ENCODE measurements at regions not wholly inside any gene's neighbourhood (a gene's known extent, or its start where the extent isn't known, plus 50 kb on each side); places are given as distances from the start of the nearest gene placed in this dataset.
A peak's percentile ranks its signal among the peaks of the same experiment; 100 is the strongest.
"Not testable (repeated sequence)": the region's sequence is repeated elsewhere in the genome, so short reads cannot be mapped to it uniquely, and the experiment has no call there.

DNA sequence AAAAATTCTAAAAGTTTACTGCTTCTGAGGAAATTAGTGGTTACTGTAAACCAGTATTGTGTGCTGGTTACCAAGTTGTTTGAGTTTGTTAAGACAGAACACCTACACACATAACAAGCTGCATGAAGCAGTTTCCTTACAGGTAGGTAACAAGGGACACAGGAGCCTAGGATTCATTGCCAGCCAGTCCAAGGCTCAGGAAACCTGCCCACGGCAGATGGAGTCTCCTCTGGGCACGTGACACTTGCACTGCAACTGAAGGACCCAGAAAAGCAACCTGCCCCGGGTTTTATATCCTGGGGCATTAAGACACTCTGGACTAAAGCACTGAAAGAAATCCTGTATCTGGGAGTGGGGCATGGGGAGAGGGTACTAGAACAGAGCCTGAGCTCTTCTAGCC lies 639.3 kb downstream of the ADCYAP1 start:
- no peaks in the 10 kb centered on the region for H3K9me3 ChIP-seq
- H3K4me3 ChIP-seq: no peak overlapping the region
- WGBS, 5 donors: 60 to 81% (median 63%) methylated on average over 3 of the region's 3 CpGs
- TF ChIP-seq CTCF (IDR thresholded peaks at IDR 0.05) (no peak), POLR2AphosphoS5 (IDR thresholded peaks at IDR 0.05) (no peak), POLR2A (IDR thresholded peaks at IDR 0.05) (no peak), EP300 (IDR thresholded peaks at IDR 0.05) (no peak)
- H3K4me1 ChIP-seq: no peaks in the 10 kb centered on the region
- no peak for DNase-seq
- intact Hi-C loops (cut with DNase I; ENCODE audit: low total_unique reads): no loop called here
- no peaks in the 10 kb centered on the region for H3K27me3 ChIP-seq
- no peaks in the 10 kb centered on the region for H3K36me3 ChIP-seq
- H3K27ac ChIP-seq: no peak overlapping the region

GRCh38 chr18:1557711-1558110 lies 653.0 kb downstream of the ADCYAP1 start:
- DNase-seq; H3K27me3 ChIP-seq; H3K36me3 ChIP-seq; H3K4me3 ChIP-seq; intact Hi-C loops (cut with DNase I; ENCODE audit: low total_unique reads); H3K4me1 ChIP-seq; H3K27ac ChIP-seq: not testable (repeated sequence)
- 60 to 88% (median 81%) methylated on average over 1 of the region's 1 CpG for WGBS, 5 donors
- peaks cover 0 to 11% (median 3%) of the 10 kb centered on the region in 4 donors for H3K9me3 ChIP-seq

DNA sequence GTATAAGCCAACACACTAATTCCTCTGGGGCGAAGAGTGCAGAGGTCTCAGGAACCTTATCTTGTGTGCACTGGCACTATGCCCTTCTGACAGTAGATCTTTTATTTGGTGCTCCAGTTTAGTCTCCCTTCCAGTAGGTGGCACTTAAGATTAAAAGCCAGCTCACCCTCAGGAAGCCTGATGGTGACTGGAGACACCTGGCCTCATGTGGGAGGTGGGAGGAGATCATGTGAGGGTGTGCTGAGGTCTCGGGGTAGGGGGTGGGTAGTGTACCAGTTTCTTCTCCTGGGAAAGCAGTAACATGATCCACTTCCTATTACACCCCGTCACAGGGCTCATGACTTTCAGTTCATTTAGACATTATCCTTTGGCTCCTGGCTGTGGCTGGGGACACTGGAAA lies 654.9 kb downstream of the ADCYAP1 start:
- intact Hi-C loops (cut with DNase I; ENCODE audit: low total_unique reads): no loop called here
- Histone ChIP-seq H3K36me3 (no peaks in the 10 kb centered on the region), H3K4me3 (no peak overlapping the region), H3K27me3 (no peaks in the 10 kb centered on the region), H3K9me3 (peaks cover 0 to 11% (median 3%) of the 10 kb centered on the region in 4 donors), H3K27ac (no peak overlapping the region), H3K4me1 (no peaks in the 10 kb centered on the region)
- TF ChIP-seq EP300 (IDR thresholded peaks at IDR 0.05): no peak
- no peak for TF ChIP-seq POLR2A (IDR thresholded peaks at IDR 0.05)
- no peak for TF ChIP-seq CTCF (IDR thresholded peaks at IDR 0.05)
- no peak for TF ChIP-seq POLR2AphosphoS5 (IDR thresholded peaks at IDR 0.05)
- WGBS, 5 donors: 39 to 47% (median 43%) methylated on average over 3 of the region's 3 CpGs
- DNase-seq: peak in 1 of 2 donors; percentile 2

- intact Hi-C loops (cut with DNase I; ENCODE audit: low total_unique reads): no loop called here
- no peak for TF ChIP-seq EP300 (IDR thresholded peaks at IDR 0.05)
- no peak for TF ChIP-seq POLR2AphosphoS5 (IDR thresholded peaks at IDR 0.05)
- TF ChIP-seq POLR2A (IDR thresholded peaks at IDR 0.05): no peak
- no peak for TF ChIP-seq CTCF (IDR thresholded peaks at IDR 0.05)
Observed at GRCh38 chr18:1564793-1565192, 660.1 kb downstream of the ADCYAP1 start.

GRCh38 chr18:1571206-1571605 lies 666.5 kb downstream of the ADCYAP1 start:
- Histone ChIP-seq H3K27ac (no peak overlapping the region), H3K4me3 (no peak overlapping the region), H3K9me3 (no peaks in the 10 kb centered on the region), H3K36me3 (no peaks in the 10 kb centered on the region), H3K4me1 (no peaks in the 10 kb centered on the region), H3K27me3 (no peaks in the 10 kb centered on the region)
- 63 to 73% (median 69%) methylated on average over 2 of the region's 2 CpGs for WGBS, 5 donors
- TF ChIP-seq EP300 (IDR thresholded peaks at IDR 0.05) (no peak), POLR2A (IDR thresholded peaks at IDR 0.05) (no peak), POLR2AphosphoS5 (IDR thresholded peaks at IDR 0.05) (no peak)
- intact Hi-C loops (cut with DNase I; ENCODE audit: low total_unique reads): no loop called here
- DNase-seq: no peak

More at GRCh38 chr18:1564793-1565192, 660.1 kb downstream of the ADCYAP1 start:
- no peaks in the 10 kb centered on the region for H3K36me3 ChIP-seq
- H3K27me3 ChIP-seq: no peaks in the 10 kb centered on the region
- H3K27ac ChIP-seq: no peak overlapping the region
- 62 to 74% (median 69%) methylated on average over 3 of the region's 3 CpGs for WGBS, 5 donors
- H3K4me1 ChIP-seq: no peaks in the 10 kb centered on the region
- H3K4me3 ChIP-seq: no peak overlapping the region
- DNase-seq: no peak
- peaks cover 0 to 2% (median 0%) of the 10 kb centered on the region in 4 donors for H3K9me3 ChIP-seq

Measured in stomach (tissue), 8 donors.